Stimulated activated CD8-positive, alpha-beta memory T cell treated with anti-CD3 and anti-CD28 coated beads, Interleukin-12 subunit alpha, Interleukin-12 subunit beta, amount 100 ng/mL, for 4 hours (primary cell): ENCODE measurements at regions not wholly inside any gene's neighbourhood (a gene's known extent, or its start where the extent isn't known, plus 50 kb on each side); places are given as distances from the start of the nearest gene placed in this dataset.

Source experiments
- DNase-seq: peaks from one replicate; pipeline ENCODE4 v3.0.0-alpha.2; 2020; ENCODE audit warnings: low read depth

DNA sequence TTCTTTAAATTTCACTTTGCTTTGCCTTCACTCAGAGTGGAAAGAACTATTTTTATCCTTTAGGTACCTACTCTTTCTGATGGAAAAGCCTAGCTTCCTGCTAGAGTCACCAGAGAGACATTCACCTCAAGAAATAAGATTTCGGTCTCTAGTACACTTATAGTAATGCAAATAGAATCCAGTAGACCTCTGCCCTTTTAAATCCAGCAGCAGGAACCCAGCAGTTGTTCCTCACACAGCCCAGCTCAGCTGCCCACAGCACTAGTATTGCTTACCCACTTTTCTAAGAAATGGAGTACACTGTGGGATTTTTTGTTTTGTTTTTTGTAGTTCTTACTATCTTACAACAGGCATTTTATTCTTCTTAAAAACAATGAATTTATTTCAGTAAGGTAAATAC is 497.0 kb upstream of the CCDC54 start:
- no peak for DNase-seq

DNA sequence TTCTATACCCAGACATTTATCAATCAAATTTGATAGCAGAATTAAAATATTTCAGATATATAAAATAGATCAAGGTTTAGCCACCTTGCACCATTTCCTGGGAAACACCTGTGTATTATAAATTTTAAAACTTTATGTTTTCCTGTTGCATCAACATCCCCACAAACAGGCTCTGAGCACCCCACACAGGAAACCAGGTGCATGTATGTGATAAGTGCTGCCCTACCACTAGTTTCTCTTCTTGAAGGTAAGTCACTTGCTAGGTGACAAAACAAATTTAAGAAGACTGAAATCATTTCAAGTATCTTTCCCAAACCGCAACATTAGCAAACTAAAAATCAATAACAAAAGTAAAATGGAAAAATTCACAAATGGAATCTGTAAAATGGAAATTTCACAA is 496.1 kb upstream of the CCDC54 start:
- no peak for DNase-seq

DNA sequence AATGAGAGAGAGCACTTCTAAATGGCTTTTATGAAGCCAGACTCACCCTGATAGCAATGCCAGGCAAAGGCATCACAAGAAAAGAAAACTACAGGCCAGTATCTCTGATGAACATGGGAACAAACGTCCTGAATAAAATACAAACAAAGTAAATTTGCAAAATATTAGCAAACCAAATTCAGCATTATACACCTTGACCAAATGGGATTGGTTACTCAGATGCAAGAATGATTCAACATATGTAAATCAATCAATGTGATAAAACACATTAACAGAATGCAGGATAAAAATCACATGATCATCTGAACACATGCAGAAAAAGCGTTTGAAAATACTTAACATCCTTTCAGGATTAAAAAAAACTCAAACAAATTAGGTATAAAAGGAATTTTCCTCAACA is 494.9 kb upstream of the CCDC54 start:
- DNase-seq: no peak

DNA sequence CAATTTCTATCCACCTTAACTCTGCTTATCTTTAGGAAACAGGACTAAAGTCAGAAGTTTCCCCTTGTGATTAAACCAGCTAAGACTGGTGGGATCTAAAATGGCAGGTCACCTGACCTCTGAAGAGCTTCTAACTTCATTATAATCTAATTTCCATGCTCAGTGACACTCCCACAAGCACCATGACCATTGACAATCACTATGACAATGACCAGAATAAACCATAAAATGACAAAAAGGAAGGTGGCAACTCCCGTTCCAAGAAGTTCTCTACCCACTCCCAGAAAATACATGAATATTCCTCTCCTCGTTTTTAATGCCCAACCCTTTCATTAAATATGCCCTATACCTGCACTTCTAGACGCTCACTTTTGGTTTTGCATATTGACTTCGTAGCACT is 471.2 kb upstream of the CCDC54 start:
- no peak for DNase-seq

DNA sequence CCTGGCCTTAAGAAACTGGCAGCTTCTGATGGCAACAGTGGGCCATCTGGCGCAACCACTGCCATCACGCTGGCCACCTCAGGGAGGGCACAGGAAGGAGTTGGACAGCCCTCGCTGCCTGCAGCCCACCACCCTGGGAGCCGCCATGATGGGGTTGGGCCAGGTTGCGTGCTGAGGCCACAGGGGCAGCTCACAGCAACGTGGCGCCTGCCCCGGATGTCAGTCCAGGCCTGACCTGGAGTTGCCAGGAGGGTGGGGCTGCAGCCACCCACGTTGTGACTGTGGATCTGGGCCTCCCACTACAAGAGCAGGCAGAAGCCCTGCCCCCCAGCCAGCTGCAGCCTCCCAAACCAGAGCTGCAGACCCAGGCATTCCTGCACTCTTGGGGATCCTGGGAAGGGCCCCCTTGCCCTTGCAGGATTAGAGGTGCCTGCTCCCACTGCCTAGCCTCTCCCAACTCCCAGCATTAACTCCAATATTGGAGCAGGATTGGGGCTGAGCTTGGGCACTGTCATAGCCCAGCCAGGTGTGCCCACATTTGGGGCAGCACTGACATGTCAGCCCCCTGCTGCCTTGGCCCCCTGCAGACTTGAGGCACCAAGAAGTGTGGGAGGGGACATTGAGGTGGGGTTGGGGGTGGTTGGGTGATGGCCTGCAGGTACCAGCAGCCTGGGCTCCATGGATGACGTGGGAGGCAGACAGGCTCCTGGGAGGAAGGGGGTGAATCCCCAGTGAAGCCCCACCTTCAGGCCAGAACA is 468.9 kb upstream of the CCDC54 start:
- DNase-seq: no peak

DNA sequence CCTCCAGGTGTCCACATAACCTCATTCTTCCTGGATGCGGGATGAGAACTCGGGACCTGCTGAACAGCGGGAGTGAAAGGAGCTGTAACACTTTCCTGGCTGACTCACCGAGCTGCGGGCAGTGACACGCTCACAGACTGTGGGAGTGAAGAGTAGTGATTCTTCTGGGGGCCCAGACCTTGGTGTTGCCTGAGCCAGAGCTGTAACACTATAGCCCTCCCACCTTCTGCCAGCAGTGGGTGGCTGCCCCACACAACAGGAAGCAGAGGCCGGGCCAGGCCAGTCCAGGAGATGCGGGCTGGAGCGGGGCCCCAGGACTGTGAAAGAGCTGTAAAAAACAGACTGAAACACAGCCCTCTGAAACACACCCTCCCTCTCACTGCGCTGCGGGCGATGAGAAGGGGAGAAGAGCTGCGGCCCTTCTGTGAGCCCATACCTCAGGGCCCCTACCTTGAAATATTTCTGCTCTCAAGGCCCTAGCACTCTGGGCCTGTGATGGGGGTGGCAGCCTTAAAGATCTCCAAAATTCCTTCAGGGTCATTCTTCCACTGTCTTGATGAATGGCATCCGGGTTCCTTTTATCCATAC is 464.0 kb upstream of the CCDC54 start:
- DNase-seq: no peak

DNA sequence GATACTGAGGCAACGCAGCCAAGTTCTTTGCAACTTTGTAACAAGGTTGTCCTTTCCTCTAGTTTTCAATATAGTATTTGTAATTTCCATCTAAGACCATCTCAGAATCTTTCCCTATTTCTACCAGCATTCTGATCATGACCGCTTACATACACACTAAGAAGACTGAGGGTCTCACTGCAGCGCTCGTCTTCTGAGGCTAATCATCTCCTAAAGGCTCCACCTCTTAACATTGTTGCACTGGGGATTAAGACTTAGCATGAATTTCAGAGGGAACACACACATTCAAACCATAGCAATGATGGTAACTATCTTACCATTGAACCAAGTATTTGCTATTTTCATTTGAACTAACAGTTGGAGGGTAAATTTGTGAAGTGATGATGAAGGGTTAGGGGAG is 463.3 kb upstream of the CCDC54 start:
- no peak for DNase-seq

DNA sequence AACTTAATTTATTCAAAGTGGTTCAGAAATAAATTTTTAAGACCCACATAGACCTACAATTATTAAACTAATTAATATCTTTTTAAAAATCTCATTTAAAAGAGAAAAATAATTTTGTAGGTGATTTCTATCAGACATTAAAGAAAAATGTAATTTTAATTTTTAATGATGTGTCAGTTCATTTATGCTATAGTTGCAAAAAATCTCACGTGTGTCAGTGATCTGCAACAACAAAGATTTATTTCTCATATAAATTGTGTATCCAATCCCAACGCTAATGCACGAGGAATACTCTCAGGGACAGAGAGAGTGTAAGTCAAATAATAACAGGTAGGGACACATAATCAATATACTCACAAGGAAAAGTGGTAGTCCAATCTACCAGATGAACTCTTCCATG is 456.6 kb upstream of the CCDC54 start:
- DNase-seq: no peak

DNA sequence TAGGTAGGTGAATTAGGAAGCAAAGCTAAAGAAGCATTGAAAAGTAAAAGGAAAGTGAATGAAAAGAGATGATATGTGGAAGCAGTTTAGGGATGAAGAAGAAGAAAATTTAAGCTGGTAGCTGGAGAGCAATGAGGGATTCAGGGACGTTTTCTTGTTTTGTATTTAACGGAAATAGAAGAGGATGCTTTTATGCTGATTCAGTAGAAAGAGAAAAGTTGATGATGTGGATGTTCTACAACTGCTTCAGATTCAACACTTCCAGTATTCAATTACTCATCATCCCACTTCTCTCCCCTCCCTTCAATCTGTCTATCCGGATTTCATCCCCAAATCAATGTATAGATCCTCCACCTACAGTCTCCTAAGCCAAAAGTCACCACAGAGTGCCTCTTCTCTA is 448.2 kb upstream of the CCDC54 start:
- no peak for DNase-seq

DNA sequence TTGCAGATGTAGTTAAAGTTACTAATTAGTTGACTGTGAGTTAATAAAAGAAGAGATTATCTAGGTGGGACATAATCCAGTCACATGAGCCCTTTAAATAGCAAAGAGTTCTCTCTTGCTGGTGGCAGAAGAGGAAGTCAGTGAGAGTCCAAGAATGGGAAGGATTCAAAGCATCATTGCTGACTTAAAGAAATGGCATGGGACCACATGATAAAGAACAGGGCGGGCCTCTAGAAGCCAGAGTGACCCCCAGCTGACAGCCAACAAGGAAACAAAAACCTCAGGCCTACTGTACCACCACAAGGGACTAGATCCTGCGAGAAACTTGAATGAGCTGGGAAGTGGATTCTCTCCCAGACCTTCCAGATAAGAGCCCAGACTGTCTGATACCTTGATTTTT is 447.2 kb upstream of the CCDC54 start:
- DNase-seq: no peak

DNA sequence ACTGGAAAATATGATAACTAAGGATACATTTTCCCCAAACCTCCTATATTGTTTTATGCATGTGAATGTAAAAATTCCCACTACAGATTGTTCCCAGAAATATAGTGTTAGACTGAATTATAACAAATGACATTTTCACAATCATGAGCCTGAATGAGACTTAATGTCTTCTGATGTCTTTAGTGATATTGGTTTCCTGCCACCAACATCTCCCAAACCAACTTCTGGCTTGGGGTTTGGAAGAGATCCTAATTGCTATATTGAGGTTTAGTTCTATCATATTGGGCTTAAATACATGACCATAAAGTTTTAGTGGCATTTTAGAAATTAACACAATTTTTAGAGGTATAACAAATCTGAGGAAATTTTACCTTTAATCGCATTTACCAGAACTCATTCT is 445.3 kb upstream of the CCDC54 start:
- DNase-seq: no peak

DNA sequence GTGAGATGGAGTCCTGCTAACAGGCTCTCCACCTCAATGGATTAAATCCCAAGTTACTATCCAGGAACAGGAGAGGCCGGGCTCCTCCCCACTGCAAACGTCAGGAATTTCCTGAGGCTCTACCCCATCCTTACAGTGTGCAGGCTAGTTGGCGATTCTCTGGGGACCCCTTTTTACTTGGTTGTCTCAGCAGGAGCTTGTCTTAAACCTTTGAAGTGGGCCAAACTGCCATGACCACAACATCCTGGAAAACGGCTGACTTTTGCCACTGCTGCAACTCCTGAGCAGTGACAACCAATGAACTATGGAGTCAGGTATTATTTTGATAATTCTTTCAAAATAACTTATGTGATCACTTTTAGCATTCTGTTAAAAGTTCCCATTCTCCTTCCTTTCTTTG is 440.9 kb upstream of the CCDC54 start:
- no peak for DNase-seq

DNA sequence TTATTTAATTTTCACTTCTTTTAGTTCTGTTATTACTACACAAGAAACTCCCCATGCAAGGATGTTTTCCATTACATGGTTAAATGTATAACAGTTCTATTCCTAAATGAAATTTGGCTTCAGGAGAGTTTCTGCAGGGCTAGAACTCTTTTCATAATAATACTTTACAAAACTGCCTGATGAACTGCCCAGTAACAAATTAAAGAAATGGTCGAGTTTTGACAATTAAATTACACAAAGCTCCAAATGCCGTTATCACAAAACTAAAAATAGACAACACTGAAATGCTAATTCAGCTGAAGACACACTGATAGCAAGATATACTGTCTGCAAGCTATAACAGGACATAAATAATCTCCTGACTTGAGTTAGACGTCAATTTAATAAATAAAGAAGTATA is 435.2 kb upstream of the CCDC54 start:
- DNase-seq: no peak

DNA sequence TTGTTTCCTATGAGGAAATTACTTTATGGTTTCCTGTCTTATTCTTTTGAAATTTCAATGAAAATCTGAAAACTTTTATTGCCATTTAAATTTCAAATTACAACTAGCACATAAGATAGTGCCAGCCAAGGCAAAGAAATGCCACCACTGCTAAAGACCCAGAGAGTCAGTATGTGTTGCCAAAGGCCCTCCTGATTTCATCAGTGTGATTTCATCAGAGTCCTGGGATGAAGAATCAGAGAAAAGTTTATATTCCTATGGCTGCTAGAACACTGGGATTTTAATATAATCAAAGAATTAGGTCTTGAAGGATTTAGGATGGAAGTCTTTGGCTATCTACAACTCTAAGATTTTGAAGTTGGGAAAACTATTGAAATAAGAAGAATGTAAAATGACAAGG is 434.2 kb upstream of the CCDC54 start:
- DNase-seq: no peak

DNA sequence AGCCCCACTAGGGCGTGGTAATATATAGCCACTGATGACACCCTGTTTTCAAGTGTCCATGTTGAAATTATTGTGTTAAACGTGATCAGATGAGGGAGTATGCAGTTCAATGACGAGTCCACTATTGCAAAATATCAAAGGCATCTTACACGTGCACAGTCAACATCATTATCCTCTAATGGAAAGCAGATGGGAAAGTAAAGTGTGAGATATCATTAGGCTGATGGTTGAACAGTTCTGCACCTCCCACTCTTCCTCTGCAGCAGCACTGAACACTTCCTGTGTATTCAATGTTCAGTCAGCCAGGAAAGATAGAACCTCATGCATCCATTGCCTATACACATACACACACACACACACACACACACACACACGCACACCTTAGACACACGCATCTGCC is 431.8 kb upstream of the CCDC54 start:
- DNase-seq: no peak

DNA sequence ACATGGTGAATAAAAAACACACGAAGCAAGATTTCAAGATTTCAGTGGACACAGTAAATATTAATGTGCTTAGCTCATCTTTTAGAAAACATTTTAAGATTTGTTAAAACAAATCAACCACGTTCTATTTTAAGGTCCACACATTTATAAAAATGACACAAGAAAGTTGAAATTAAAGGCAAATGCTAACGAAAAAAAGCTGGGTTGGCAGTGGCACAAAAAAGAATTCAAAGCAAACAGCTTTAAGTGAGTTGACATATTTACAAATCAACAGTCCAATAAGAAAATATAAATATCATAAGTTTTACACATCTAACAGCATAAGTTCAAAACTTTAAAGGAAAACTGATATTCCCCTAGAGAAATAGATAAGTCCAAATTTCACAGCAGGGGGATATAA is 430.4 kb upstream of the CCDC54 start:
- no peak for DNase-seq

DNA sequence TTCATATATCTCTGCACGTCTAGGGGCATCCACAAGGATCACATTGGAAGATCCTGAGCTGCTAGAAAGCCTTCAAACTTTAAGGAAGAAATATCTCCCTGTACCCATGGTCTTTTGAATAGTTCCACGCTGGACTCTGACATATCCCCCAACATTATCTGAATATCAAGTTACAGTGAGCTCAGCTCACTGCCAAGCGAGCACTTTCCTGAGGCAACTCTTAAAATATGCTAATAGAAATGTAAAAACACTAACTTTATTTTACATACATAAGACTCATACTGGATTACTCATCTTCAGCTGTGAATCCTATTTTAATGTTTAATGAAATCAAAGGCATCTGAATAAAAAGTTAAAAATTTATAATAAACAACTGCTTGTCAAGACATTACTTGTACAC is 420.2 kb upstream of the CCDC54 start:
- no peak for DNase-seq

DNA sequence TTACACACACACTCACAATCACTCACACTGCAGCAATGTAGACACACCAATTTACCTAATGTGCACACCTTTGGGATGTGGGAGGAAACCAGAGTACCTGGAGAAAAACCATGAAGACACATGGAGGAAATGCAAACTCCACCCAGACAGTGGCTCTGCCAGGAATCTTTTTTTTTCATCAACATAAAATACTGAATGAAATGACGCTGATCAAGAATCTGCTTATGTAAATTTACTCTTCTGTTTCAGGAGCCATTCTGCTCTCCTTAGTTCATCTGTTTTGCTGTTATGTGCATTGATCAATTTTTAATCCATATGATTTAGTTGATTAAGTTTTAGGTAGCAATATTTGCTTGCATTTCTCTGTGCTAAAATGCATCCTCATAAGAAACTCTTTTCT is 414.2 kb upstream of the CCDC54 start:
- DNase-seq: no peak

DNA sequence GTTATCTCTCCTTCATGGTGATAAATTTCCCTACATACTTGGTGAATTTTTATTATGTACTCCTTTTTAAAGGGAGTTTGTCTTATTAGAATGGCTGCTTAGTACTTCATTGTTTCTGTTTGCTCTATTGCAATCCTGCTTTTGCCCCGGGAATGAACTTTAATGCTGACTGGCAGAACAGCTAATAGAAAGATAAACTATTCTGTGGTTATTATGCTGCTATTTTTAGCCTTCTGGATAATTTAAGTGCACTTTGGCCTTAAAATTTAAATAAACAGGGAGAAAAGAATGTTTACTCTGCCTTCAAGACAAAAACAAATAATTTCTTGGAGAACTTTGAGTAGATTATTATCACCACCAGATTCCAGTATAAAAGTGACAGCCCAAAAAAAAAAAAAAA is 413.8 kb upstream of the CCDC54 start:
- no peak for DNase-seq

DNA sequence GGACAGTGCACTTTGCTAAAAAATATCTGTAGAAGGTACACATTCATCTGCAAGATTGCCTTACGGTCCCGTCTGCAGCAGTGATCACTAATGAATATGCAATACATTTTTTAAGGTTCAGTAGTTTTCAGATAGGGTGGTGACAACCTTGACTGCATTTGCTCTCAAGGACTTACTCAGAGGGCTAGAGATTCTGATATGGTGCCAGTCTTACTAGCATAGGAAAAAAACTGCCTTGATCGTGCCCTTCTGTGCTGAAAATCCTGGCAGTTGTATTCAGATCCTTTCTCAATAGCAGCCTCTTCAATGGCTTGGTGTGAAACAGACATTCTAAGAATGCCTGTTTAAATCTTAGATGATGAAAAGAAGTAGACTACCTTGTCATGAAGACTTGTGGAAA is 411.9 kb upstream of the CCDC54 start:
- DNase-seq: no peak

DNA sequence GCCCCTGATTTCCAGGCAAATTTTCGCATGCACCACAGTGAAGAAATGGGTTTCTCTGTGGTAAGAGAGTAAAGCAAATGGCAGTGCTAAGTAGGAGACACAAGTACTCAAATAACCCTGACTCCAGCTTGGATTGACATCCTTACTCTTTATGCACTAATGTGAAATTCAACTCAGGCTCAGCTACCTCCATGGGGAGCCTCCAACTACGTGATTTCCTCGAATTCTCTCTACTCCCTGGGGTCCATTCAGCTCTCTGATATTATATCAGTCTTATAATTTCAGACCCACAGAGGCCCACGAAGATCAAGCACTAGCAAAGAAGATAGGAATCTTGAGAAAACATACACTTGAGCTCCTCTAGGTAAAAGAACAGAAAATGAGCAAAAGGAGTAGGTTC is 407.6 kb upstream of the CCDC54 start:
- no peak for DNase-seq

DNA sequence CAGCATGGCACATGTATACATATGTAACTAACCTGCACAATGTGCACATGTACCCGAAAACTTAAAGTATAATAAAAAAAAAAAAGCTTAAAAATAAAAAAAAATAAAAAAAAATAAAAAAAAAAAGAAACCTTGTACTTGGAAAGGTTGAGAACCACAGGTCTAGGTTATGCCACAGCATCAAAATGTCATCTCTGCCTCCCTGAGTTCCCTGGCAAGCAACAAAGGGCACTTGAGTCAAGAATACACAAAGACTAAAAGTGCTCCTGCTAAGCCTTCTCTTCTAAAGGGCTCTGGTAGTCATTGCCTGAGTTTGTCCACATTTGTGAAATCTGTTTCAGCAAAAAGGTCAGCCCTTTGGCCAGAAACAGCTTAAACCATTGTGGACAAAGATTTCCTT is 395.8 kb upstream of the CCDC54 start:
- no peak for DNase-seq

DNA sequence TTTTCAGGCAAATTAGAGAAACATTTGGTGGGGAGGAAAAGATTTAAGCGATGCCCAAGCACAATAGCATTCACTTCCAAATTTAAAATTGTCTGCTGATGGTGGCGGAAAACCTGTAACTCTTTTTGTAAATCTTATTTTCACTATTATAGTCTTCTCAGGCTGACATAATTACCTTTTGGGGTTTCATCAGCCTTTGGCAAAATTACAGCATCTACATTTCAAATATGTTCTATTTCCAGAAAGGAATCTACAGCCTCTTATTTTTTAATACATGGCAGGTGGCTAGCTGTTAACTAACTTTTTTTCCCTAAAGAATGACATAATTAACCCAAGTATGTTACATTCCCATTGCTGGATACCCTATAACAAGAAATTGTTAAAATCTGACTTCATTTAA is 391.5 kb upstream of the CCDC54 start:
- DNase-seq: no peak
